Tibial nerve (tissue), 4 donors: ENCODE measurements at regions not wholly inside any gene's neighbourhood (a gene's known extent, or its start where the extent isn't known, plus 50 kb on each side); places are given as distances from the start of the nearest gene placed in this dataset.

Experiments
- CTCF ChIP-seq, 5 experiments: fragments of 200-600 bp in 3 of 5; fragments of 450-650 bp in 2 of 5; sonication (generic) in 3 of 5; IDR thresholded peaks; one replicate each; pipeline ENCODE4 v1.5.1; 2016 to 2019; ENCODE audit warnings: antibody characterized with exemption in 5 of 5, mild to moderate bottlenecking in 3 of 5, moderate library complexity in 2 of 5
- EP300 ChIP-seq, 2 donors: sonication (generic); formaldehyde crosslinking; IDR thresholded peaks; one replicate each; pipeline ENCODE4 v1.6.1; 2017; ENCODE audit warnings: antibody characterized with exemption in 2 of 2, mild to moderate bottlenecking in 1 of 2
- POLR2A ChIP-seq, 2 donors: fragments of 450-650 bp; IDR thresholded peaks; one replicate each; pipeline ENCODE4 v1.6.1; 2017; ENCODE audit warnings: antibody characterized with exemption in 2 of 2, mild to moderate bottlenecking in 2 of 2, moderate library complexity in 2 of 2

GRCh38 chr5:92003806-92004205 is 620.7 kb upstream of the ARRDC3 start:
- TF ChIP-seq POLR2A (IDR thresholded peaks at IDR 0.05) (no peak), CTCF (IDR thresholded peaks at IDR 0.05) (no peak), EP300 (IDR thresholded peaks at IDR 0.05) (no peak)
